ENCODE measurements at regions not wholly inside any gene's neighbourhood (a gene's known extent, or its start where the extent isn't known, plus 50 kb on each side); places are given as distances from the start of the nearest gene placed in this dataset.

GRCh38 chr14:87260460-87260859 is 732.5 kb downstream of the GALC start:
- in situ Hi-C loops (cut with HindIII; ENCODE audit: extremely low pct_ligation_motif_present, low pct_unique_long_range_greater_than_20kb), result no loop called here
- peaks cover 90% of the 10 kb centered on the region for H3K9me3 ChIP-seq (ENCODE audit: low read length)
- H3K79me2 ChIP-seq (ENCODE audit: insufficient read depth, low read length), result no peaks in the 10 kb centered on the region
- H3K27me3 ChIP-seq (ENCODE audit: control insufficient read depth in 1 of 2, insufficient read depth in 2 of 2, low read length in 2 of 2), result no peaks in the 10 kb centered on the region
- H2AFZ ChIP-seq (ENCODE audit: low read length), result no peak overlapping the region
- no peaks in the 10 kb centered on the region for H4K20me1 ChIP-seq (ENCODE audit: insufficient read depth, low read length)
- FAIRE-seq, result no peak
- ATAC-seq, result no peak
- no peak overlapping the region for H3K27ac ChIP-seq (ENCODE audit: extremely low read length, insufficient read depth, low read length)
- intact Hi-C loops (cut with micrococcal nuclease; ENCODE audit: unreplicated experiment), result no loop called here
- H3K4me3 ChIP-seq (replicated peaks in 1 of 3; ENCODE audit: insufficient read depth in 1 of 3, low read depth in 2 of 3, low read length in 3 of 3), result no peak overlapping the region
- no peaks in the 10 kb centered on the region for H3K4me1 ChIP-seq (ENCODE audit: insufficient read depth, low read length)
- WGBS (ENCODE audit: low lambda C conversion rate), result 0% methylated on average over 3 of the region's 3 CpGs
- no peaks in the 10 kb centered on the region for H3K36me3 ChIP-seq (replicated peaks in 1 of 2; ENCODE audit: control insufficient read depth in 1 of 2, insufficient read depth in 2 of 2, low read length in 2 of 2)
- H3K4me2 ChIP-seq (ENCODE audit: low read depth, low read length), result no peak overlapping the region
- DNase-seq (ENCODE audit: low spot score), result no peak
- no TSS peak for BruUV-seq (replicated peaks)
- no peak overlapping the region for H3K9ac ChIP-seq (ENCODE audit: insufficient read depth, low read depth, low read length)
- no peak for TF ChIP-seq IKZF4 (CRISPR knock-in tag; IDR thresholded peaks at IDR 0.05; ENCODE audit: borderline replicate concordance, low read depth, not compliant biosample characterization)
- no peak for TF ChIP-seq KMT2B (CRISPR knock-in tag; IDR thresholded peaks at IDR 0.05)
- TF ChIP-seq PRDM15 (CRISPR knock-in tag; IDR thresholded peaks at IDR 0.05), result no peak
- no peak for TF ChIP-seq RFXANK (CRISPR knock-in tag; IDR thresholded peaks at IDR 0.05)
- no peak for TF ChIP-seq ZNF605 (CRISPR knock-in tag; IDR thresholded peaks at IDR 0.05)
- TF ChIP-seq ZNF44 (CRISPR knock-in tag; IDR thresholded peaks at IDR 0.05), result no peak
- TF ChIP-seq ZNF225 (CRISPR knock-in tag; IDR thresholded peaks at IDR 0.05), result no peak
- no peak for TF ChIP-seq REPIN1 (CRISPR knock-in tag; IDR thresholded peaks at IDR 0.05; ENCODE audit: borderline replicate concordance, low read depth)
- TF ChIP-seq MAFG (CRISPR knock-in tag; IDR thresholded peaks at IDR 0.05), result no peak
- no peak for TF ChIP-seq ZNF687 (CRISPR knock-in tag; IDR thresholded peaks at IDR 0.05)
- no peak for TF ChIP-seq ASH2L (IDR thresholded peaks at IDR 0.05; ENCODE audit: insufficient read length, low read depth, low read length)
- no peak for TF ChIP-seq ZNF574 (CRISPR knock-in tag; IDR thresholded peaks at IDR 0.05)
- no peak for TF ChIP-seq ZNF644 (CRISPR knock-in tag; IDR thresholded peaks at IDR 0.05; ENCODE audit: low read depth)
- TF ChIP-seq MLX (CRISPR knock-in tag; IDR thresholded peaks at IDR 0.05), result no peak
- TF ChIP-seq ATF1 (CRISPR knock-in tag; IDR thresholded peaks at IDR 0.05), result no peak
- no peak for TF ChIP-seq TBL1XR1 (IDR thresholded peaks at IDR 0.05; ENCODE audit: borderline replicate concordance, low read length, partially characterized antibody)
- ChIA-PET CTCF (ENCODE audit: low intra/inter-chr PET ratio, low total read pairs) (no interaction called here), POLR2A (no interaction called here)
